H1 (cell line): ENCODE measurements at regions not wholly inside any gene's neighbourhood (a gene's known extent, or its start where the extent isn't known, plus 50 kb on each side); places are given as distances from the start of the nearest gene placed in this dataset.

Experiments
- CTCF ChIA-PET: fragments of 300-600 bp; sonication (Branson Sonifier 250); formaldehyde crosslinking; loops from one replicate; lab custom pipeline; 2021; ENCODE audit not compliant: partially characterized antibody; lab: Charles Lee
- POLR2A ChIA-PET: fragments of 300-600 bp; sonication (Branson Sonifier 250); formaldehyde crosslinking; loops from one replicate; lab custom pipeline; 2021; ENCODE audit warnings: inconsistent platforms; ENCODE audit not compliant: partially characterized antibody; lab: Charles Lee
- DNase-seq, 2 experiments: peaks; one replicate each; pipeline versions ENCODE4 v3.0.0 to v3.0.0-alpha.2; 2010 to 2022; ENCODE audit warnings: low spot score in 2 of 2, low read depth in 1 of 2, mixed read lengths in 1 of 2
- FAIRE-seq: peaks from 2 replicates; lab custom pipeline; 2011; peaks lifted over from hg19 to GRCh38; lab: Jason Lieb, UNC
- H2AFZ ChIP-seq: 2 replicates; pipeline ENCODE4 v1.8.1; 2012; ENCODE audit warnings: low read length, inconsistent platforms
- H2AK5ac ChIP-seq: 2 replicates; pipeline ENCODE4 v1.6.1; 2013; ENCODE audit warnings: low read depth, low read length
- H2BK120ac ChIP-seq: replicated peaks from 2 replicates; pipeline ENCODE3; 2013; ENCODE audit warnings: low read depth, low read length, inconsistent platforms
- H2BK12ac ChIP-seq: 2 replicates; pipeline ENCODE4 v1.6.1; 2013; ENCODE audit warnings: low read depth, low read length
- H2BK15ac ChIP-seq: 2 replicates; pipeline ENCODE4 v1.6.1; 2013; ENCODE audit warnings: low read length
- H2BK20ac ChIP-seq: 2 replicates; pipeline ENCODE4 v1.6.1; 2013; ENCODE audit warnings: low read length
- H2BK5ac ChIP-seq: 2 replicates; pipeline ENCODE4 v1.6.1; 2013; ENCODE audit warnings: low read depth, low read length
- H3K14ac ChIP-seq: 2 replicates; pipeline ENCODE4 v1.6.1; 2013; ENCODE audit warnings: inconsistent platforms; ENCODE audit not compliant: insufficient read length
- H3K18ac ChIP-seq: 2 replicates; pipeline ENCODE4 v1.6.1; 2013; ENCODE audit warnings: low read length; ENCODE audit errors: extremely low read depth
- H3K23ac ChIP-seq: 2 replicates; pipeline ENCODE4 v1.6.1; 2013; ENCODE audit warnings: inconsistent platforms; ENCODE audit not compliant: insufficient read length
- H3K23me2 ChIP-seq: 2 replicates; pipeline ENCODE4 v1.6.1; 2013; ENCODE audit warnings: low read depth, low read length
- H3K27ac ChIP-seq: 2 replicates; pipeline ENCODE4 v1.6.1; 2011; ENCODE audit warnings: low read depth, low read length, inconsistent platforms
- H3K27me3 ChIP-seq, 4 experiments: replicated peaks in 1 of 4; 1 replicate in 1 of 4; 2 replicates in 3 of 4; pipeline versions ENCODE4 v1.6.1 to v1.8.1; 2011 to 2013; ENCODE audit warnings: low read length in 3 of 4, mild to moderate bottlenecking in 3 of 4, inconsistent platforms in 2 of 4, mixed read lengths in 2 of 4, moderate library complexity in 1 of 4; ENCODE audit not compliant: control insufficient read depth in 3 of 4, insufficient read depth in 3 of 4; ENCODE audit errors: extremely low read depth in 1 of 4
- H3K36me3 ChIP-seq, 4 experiments: 2 replicates each; pipeline versions ENCODE4 v1.6.1 to v1.8.1; 2011 to 2013; ENCODE audit warnings: mild to moderate bottlenecking in 4 of 4, low read length in 3 of 4, moderate library complexity in 2 of 4, control low read depth in 1 of 4, inconsistent platforms in 1 of 4; ENCODE audit not compliant: insufficient read depth in 4 of 4, control insufficient read depth in 2 of 4
- H3K4ac ChIP-seq: replicated peaks from 2 replicates; pipeline ENCODE3; 2013; ENCODE audit warnings: low read length, low read depth, mixed read lengths, inconsistent platforms; ENCODE audit not compliant: insufficient read length
- H3K4me1 ChIP-seq, 4 experiments: replicated peaks in 1 of 4; 1 replicate in 1 of 4; 2 replicates in 3 of 4; pipeline versions ENCODE4 v1.6.1 to v1.8.1; 2011 to 2013; ENCODE audit warnings: low read length in 3 of 4, inconsistent platforms in 2 of 4, mixed read lengths in 1 of 4; ENCODE audit not compliant: insufficient read depth in 4 of 4, control insufficient read depth in 3 of 4
- H3K4me2 ChIP-seq, 2 experiments: 2 replicates each; pipeline versions ENCODE4 v1.6.1 to v1.8.1; 2011 to 2013; ENCODE audit warnings: low read depth in 2 of 2, low read length in 2 of 2, control low read depth in 1 of 2, inconsistent platforms in 1 of 2, mild to moderate bottlenecking in 1 of 2; ENCODE audit not compliant: insufficient read depth in 1 of 2
- H3K4me3 ChIP-seq, 4 experiments: fragments of 200-600, 300-600 bp in 1 of 4; sonication (generic), shearing (Covaris generic), sonication (Bioruptor Twin) in 1 of 4; 2 replicates each; pipeline versions ENCODE4 v1.5.1 to v1.8.1; 2011 to 2016; ENCODE audit warnings: low read length in 4 of 4, low read depth in 3 of 4, control low read depth in 2 of 4, inconsistent platforms in 2 of 4, mild to moderate bottlenecking in 2 of 4, mixed read lengths in 1 of 4, moderate library complexity in 1 of 4; ENCODE audit not compliant: insufficient read depth in 2 of 4; ENCODE audit errors: extremely low read depth in 1 of 4
- H3K56ac ChIP-seq: replicated peaks from 2 replicates; pipeline ENCODE3; 2013; ENCODE audit warnings: low read depth, mild to moderate bottlenecking, mixed read lengths, low read length, inconsistent platforms; ENCODE audit not compliant: insufficient read length
- H3K79me1 ChIP-seq: 2 replicates; pipeline ENCODE4 v1.6.1; 2013; ENCODE audit warnings: low read depth, low read length, control low read depth
- H3K79me2 ChIP-seq, 2 experiments: 2 replicates each; pipeline versions ENCODE4 v1.6.1 to v1.8.1; 2012 to 2013; ENCODE audit warnings: low read length in 2 of 2, mild to moderate bottlenecking in 2 of 2, inconsistent platforms in 1 of 2; ENCODE audit not compliant: insufficient read depth in 2 of 2, control insufficient read depth in 1 of 2
- H3K9ac ChIP-seq, 4 experiments: replicated peaks in 1 of 4; 1 replicate in 1 of 4; 2 replicates in 3 of 4; pipeline versions ENCODE4 v1.6.1 to v1.8.1; 2011 to 2013; ENCODE audit warnings: low read depth in 3 of 4, low read length in 3 of 4, control low read depth in 2 of 4, mild to moderate bottlenecking in 2 of 4, moderate library complexity in 2 of 4, inconsistent platforms in 1 of 4; ENCODE audit errors: extremely low read depth in 1 of 4
- H3K9me3 ChIP-seq, 2 experiments: 2 replicates each; pipeline versions ENCODE4 v1.6.1 to v1.8.1; 2012 to 2013; ENCODE audit warnings: mild to moderate bottlenecking in 2 of 2, moderate library complexity in 2 of 2, control low read depth in 1 of 2, inconsistent platforms in 1 of 2, low read depth in 1 of 2, low read length in 1 of 2, mixed read lengths in 1 of 2; ENCODE audit not compliant: insufficient read depth in 2 of 2
- H4K20me1 ChIP-seq, 2 experiments: replicated peaks in 1 of 2; 2 replicates each; pipeline versions ENCODE3 to v1.8.1; 2011 to 2013; ENCODE audit warnings: inconsistent platforms in 2 of 2, low read length in 2 of 2, mild to moderate bottlenecking in 1 of 2; ENCODE audit not compliant: insufficient read depth in 2 of 2, control insufficient read depth in 1 of 2
- H4K5ac ChIP-seq: 2 replicates; pipeline ENCODE4 v1.6.1; 2013; ENCODE audit warnings: low read length, low read depth, mixed read lengths, inconsistent platforms; ENCODE audit not compliant: insufficient read length
- H4K8ac ChIP-seq: 2 replicates; pipeline ENCODE4 v1.8.0; 2013; ENCODE audit warnings: mild to moderate bottlenecking, moderate library complexity, low read length, inconsistent platforms; ENCODE audit not compliant: insufficient read depth; ENCODE audit errors: extremely low read depth
- H4K91ac ChIP-seq: replicated peaks from 2 replicates; pipeline ENCODE3; 2013; ENCODE audit warnings: low read length, mixed read lengths, inconsistent platforms; ENCODE audit not compliant: insufficient read length
- FOSL1 ChIP-seq: IDR thresholded peaks from 2 replicates; pipeline ENCODE4 v1.6.1; 2011; ENCODE audit warnings: mild to moderate bottlenecking, low read depth, low read length, moderate library complexity; ENCODE audit not compliant: insufficient read depth
- KDM4A ChIP-seq: IDR thresholded peaks from one replicate; pipeline ENCODE4 v1.7.1; 2012; ENCODE audit warnings: low read depth, mild to moderate bottlenecking, moderate library complexity, low read length, inconsistent platforms; ENCODE audit not compliant: severe bottlenecking
- NRF1 ChIP-seq: IDR thresholded peaks from 2 replicates; pipeline ENCODE4 v1.6.1; 2011; ENCODE audit warnings: mild to moderate bottlenecking, low read depth, low read length, improper control_type of control experiment
- POU5F1 ChIP-seq: IDR thresholded peaks from 2 replicates; pipeline ENCODE4 v1.6.1; 2011; ENCODE audit warnings: low read depth, mild to moderate bottlenecking, low read length, moderate library complexity
- SIN3A ChIP-seq, 2 experiments: IDR thresholded peaks in 1 of 2; conservative IDR thresholded peaks in 1 of 2; 2 replicates each; pipeline ENCODE4 v1.6.1; 2011 to 2012; ENCODE audit warnings: low read length in 2 of 2, improper control_type of control experiment in 1 of 2, low read depth in 1 of 2, mild to moderate bottlenecking in 1 of 2
- SP4 ChIP-seq: IDR thresholded peaks from 2 replicates; pipeline ENCODE4 v1.6.1; 2012; ENCODE audit warnings: low read length, inconsistent platforms
- TAF7 ChIP-seq: optimal IDR thresholded peaks from 2 replicates; pipeline ENCODE3; 2011; ENCODE audit warnings: low read depth, mild to moderate bottlenecking, inconsistent platforms, low read length, moderate library complexity, borderline replicate concordance
- WGBS, 2 experiments: shearing (Covaris generic) in 1 of 2; methylation state at CpG; one replicate each; pipeline versions ENCODE4 v1.1.6 to v1.1.7; 2013 to 2015; ENCODE audit warnings: low lambda C conversion rate in 2 of 2, mixed read lengths in 2 of 2, inconsistent platforms in 1 of 2, low coverage in 1 of 2, missing lambda C conversion rate in 1 of 2; ENCODE audit not compliant: insufficient replicate concordance in 2 of 2, insufficient coverage in 1 of 2, insufficient read length in 1 of 2; ENCODE audit errors: extremely low coverage in 1 of 2, missing lambda C conversion rate in 1 of 2; 5-methylcytosine and 5-hydroxymethylcytosine counted together
- TF ChIP-seq, protein P1 (sequence below): IDR thresholded peaks from 2 replicates; pipeline ENCODE4 v1.6.1; 2011; ENCODE audit warnings: low read depth, mild to moderate bottlenecking, low read length; ENCODE audit not compliant: insufficient read depth

DNA sequence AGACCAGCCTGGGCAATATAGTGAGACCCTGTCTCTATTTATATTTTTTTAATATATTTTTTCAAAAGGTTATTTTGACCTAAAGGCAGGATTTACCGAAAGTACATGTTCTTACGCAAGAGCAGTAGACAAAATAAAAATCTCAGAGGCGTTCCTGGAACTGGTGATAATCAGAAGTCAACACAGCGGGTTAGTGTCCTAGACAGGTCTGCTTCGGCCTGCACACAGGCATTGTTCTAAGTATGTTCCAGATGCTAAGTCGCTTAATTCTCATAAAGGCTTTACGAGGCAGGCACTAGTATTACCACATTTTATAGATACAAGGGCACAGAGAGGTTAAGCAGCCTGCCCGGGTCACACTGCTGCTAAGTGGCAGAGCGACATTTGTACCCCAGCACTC, 56.9 kb upstream of the SLC25A33 start:
- H3K27me3 ChIP-seq: no peaks in the 10 kb centered on the region
- TF ChIP-seq SP4: no peak
- TF ChIP-seq KDM4A: no peak
- TF ChIP-seq, protein P1, sequence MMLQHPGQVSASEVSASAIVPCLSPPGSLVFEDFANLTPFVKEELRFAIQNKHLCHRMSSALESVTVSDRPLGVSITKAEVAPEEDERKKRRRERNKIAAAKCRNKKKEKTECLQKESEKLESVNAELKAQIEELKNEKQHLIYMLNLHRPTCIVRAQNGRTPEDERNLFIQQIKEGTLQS: no peak
- TF ChIP-seq FOSL1: no peak
- no peak for TF ChIP-seq SIN3A (conservative IDR thresholded peaks at IDR 0.05 in 1 of 2, IDR thresholded peaks at IDR 0.05 in 1 of 2; ENCODE audit: low read depth in 1 of 2, low read length in 2 of 2)
- TF ChIP-seq POU5F1: no peak
- no peak for TF ChIP-seq TAF7
- no peak for TF ChIP-seq NRF1
- no peaks in the 10 kb centered on the region for H3K4me1 ChIP-seq
- H3K36me3 ChIP-seq: no peaks in the 10 kb centered on the region
- no peak overlapping the region for H2BK12ac ChIP-seq
- H2BK120ac ChIP-seq: no peak overlapping the region
- ChIA-PET POLR2A (no interaction called here), CTCF (interaction anchor here (0.6 to 3.1 kb wide), 5 partner anchors 10 to 195 kb away, joined by 3 to 12 read pairs (median 4); no protein-coding TSS in a partner anchor)
- no peak for FAIRE-seq
- no peaks in the 10 kb centered on the region for H3K79me1 ChIP-seq
- H4K91ac ChIP-seq: no peak overlapping the region
- H2BK5ac ChIP-seq: no peak overlapping the region
- no peak overlapping the region for H3K56ac ChIP-seq
- H2AFZ ChIP-seq: no peak overlapping the region
- H3K27ac ChIP-seq: no peak overlapping the region
- no peak overlapping the region for H4K5ac ChIP-seq
- no peak overlapping the region for H3K23ac ChIP-seq
- no peaks in the 10 kb centered on the region for H3K9me3 ChIP-seq
- no peak overlapping the region for H2BK20ac ChIP-seq
- H2AK5ac ChIP-seq: no peak overlapping the region
- H3K4me3 ChIP-seq: no peak overlapping the region
- H2BK15ac ChIP-seq: no peak overlapping the region
- H3K4ac ChIP-seq: no peak overlapping the region
- H3K9ac ChIP-seq: no peak overlapping the region
- no peak overlapping the region for H3K14ac ChIP-seq
- no peaks in the 10 kb centered on the region for H3K23me2 ChIP-seq
- H3K79me2 ChIP-seq: no peaks in the 10 kb centered on the region; a peak in 1 of 4 replicates
- DNase-seq: no peak
- H3K18ac ChIP-seq: no peak overlapping the region
- peaks cover 0 to 7% of the 10 kb centered on the region in 2 experiments for H4K20me1 ChIP-seq
- 85% methylated on average over 9 of the region's 9 CpGs; no CpG with 5 or more reads in 1 of the 2 experiments for WGBS, 2 experiments
- no peak overlapping the region for H4K8ac ChIP-seq
- no peak overlapping the region for H3K4me2 ChIP-seq
